H9 (cell line): ENCODE measurements at regions not wholly inside any gene's neighbourhood (a gene's known extent, or its start where the extent isn't known, plus 50 kb on each side); places are given as distances from the start of the nearest gene placed in this dataset.

Experiments used
- DNase-seq: peaks from one replicate; pipeline ENCODE4 v3.0.0-alpha.2; 2017
- H2AFZ ChIP-seq: one replicate; pipeline ENCODE4 v1.6.1; 2013; ENCODE audit warnings: mild to moderate bottlenecking, low read length, control low read depth, moderate library complexity
- H2AK5ac ChIP-seq: 2 replicates; pipeline ENCODE4 v1.6.1; 2013; ENCODE audit warnings: low read length, control low read depth, mixed read lengths; ENCODE audit not compliant: insufficient read length
- H2BK120ac ChIP-seq: one replicate; pipeline ENCODE4 v1.6.1; 2013; ENCODE audit warnings: low read depth, mild to moderate bottlenecking, low read length, control low read depth, inconsistent platforms; ENCODE audit not compliant: poor library complexity, severe bottlenecking
- H2BK12ac ChIP-seq: 2 replicates; pipeline ENCODE4 v1.6.1; 2013; ENCODE audit warnings: low read length, control low read depth, mixed read lengths, low read depth; ENCODE audit not compliant: insufficient read length
- H2BK15ac ChIP-seq: 2 replicates; pipeline ENCODE4 v1.6.1; 2013; ENCODE audit warnings: low read depth, low read length, control low read depth
- H2BK20ac ChIP-seq: one replicate; pipeline ENCODE4 v1.6.1; 2013; ENCODE audit warnings: low read depth, mild to moderate bottlenecking, low read length, control low read depth, inconsistent platforms; ENCODE audit not compliant: poor library complexity, severe bottlenecking
- H2BK5ac ChIP-seq: 2 replicates; pipeline ENCODE4 v1.6.1; 2013; ENCODE audit warnings: low read length, control low read depth, mixed read lengths; ENCODE audit not compliant: insufficient read length
- H3K14ac ChIP-seq: 2 replicates; pipeline ENCODE4 v1.6.1; 2013; ENCODE audit warnings: low read length, control low read depth; ENCODE audit not compliant: insufficient read depth
- H3K18ac ChIP-seq: 2 replicates; pipeline ENCODE4 v1.6.1; 2013; ENCODE audit warnings: low read depth, mild to moderate bottlenecking, mixed read lengths, low read length, control low read depth; ENCODE audit not compliant: insufficient read length
- H3K23ac ChIP-seq: 2 replicates; pipeline ENCODE4 v1.6.1; 2013; ENCODE audit warnings: low read length, control low read depth, mixed read lengths, low read depth; ENCODE audit not compliant: insufficient read length
- H3K23me2 ChIP-seq: 2 replicates; pipeline ENCODE4 v1.6.1; 2013; ENCODE audit warnings: low read depth, mild to moderate bottlenecking, mixed read lengths, low read length, control low read depth; ENCODE audit not compliant: insufficient read length, poor library complexity, severe bottlenecking
- H3K27ac ChIP-seq: 2 replicates; pipeline ENCODE4 v1.5.1; 2013; ENCODE audit warnings: low read length, control low read depth, mixed read lengths, low read depth; ENCODE audit not compliant: insufficient read length
- H3K27me3 ChIP-seq: 2 replicates; pipeline ENCODE4 v1.6.1; 2013; ENCODE audit warnings: low read length, control low read depth, inconsistent platforms; ENCODE audit not compliant: insufficient read depth
- H3K4ac ChIP-seq: 2 replicates; pipeline ENCODE4 v1.6.1; 2013; ENCODE audit warnings: low read depth, mild to moderate bottlenecking, control low read depth, inconsistent platforms, low read length, moderate library complexity
- H3K4me1 ChIP-seq: 2 replicates; pipeline ENCODE4 v1.6.1; 2013; ENCODE audit warnings: low read length, control low read depth, inconsistent platforms; ENCODE audit not compliant: insufficient read depth
- H3K4me2 ChIP-seq: 2 replicates; pipeline ENCODE4 v1.6.1; 2013; ENCODE audit warnings: low read length, control low read depth, mixed read lengths; ENCODE audit not compliant: insufficient read length, insufficient read depth
- H3K56ac ChIP-seq: 2 replicates; pipeline ENCODE4 v1.6.1; 2013; ENCODE audit warnings: low read depth, mild to moderate bottlenecking, mixed read lengths, low read length, control low read depth; ENCODE audit not compliant: insufficient read length
- H3K79me1 ChIP-seq: 2 replicates; pipeline ENCODE4 v1.6.1; 2013; ENCODE audit warnings: low read depth, mild to moderate bottlenecking, moderate library complexity, low read length, control low read depth, inconsistent platforms; ENCODE audit not compliant: insufficient read depth, poor library complexity, severe bottlenecking
- H3K79me2 ChIP-seq: 2 replicates; pipeline ENCODE4 v1.6.1; 2013; ENCODE audit warnings: low read length, control low read depth, inconsistent platforms; ENCODE audit not compliant: insufficient read depth
- H3K9ac ChIP-seq: 2 replicates; pipeline ENCODE4 v1.6.1; 2013; ENCODE audit warnings: low read length, control low read depth, mixed read lengths; ENCODE audit not compliant: insufficient read length; ENCODE audit errors: extremely low read depth
- H3K9me3 ChIP-seq: one replicate; pipeline ENCODE4 v1.6.1; 2013; ENCODE audit warnings: low read depth, low read length, inconsistent platforms; ENCODE audit not compliant: control insufficient read depth
- H3T11ph ChIP-seq: one replicate; pipeline ENCODE4 v1.6.1; 2013; ENCODE audit warnings: mild to moderate bottlenecking, low read length, control low read depth, inconsistent platforms
- H4K20me1 ChIP-seq: one replicate; pipeline ENCODE4 v1.6.1; 2013; ENCODE audit not compliant: control insufficient read depth, insufficient read length, insufficient read depth
- H4K5ac ChIP-seq: 2 replicates; pipeline ENCODE4 v1.6.1; 2013; ENCODE audit warnings: low read depth, mild to moderate bottlenecking, mixed read lengths, low read length, control low read depth; ENCODE audit not compliant: insufficient read length
- H4K8ac ChIP-seq: replicated peaks from 2 replicates; pipeline ENCODE4 v1.6.1; 2013; ENCODE audit warnings: low read length, control low read depth, mixed read lengths, low read depth; ENCODE audit not compliant: insufficient read length
- H4K91ac ChIP-seq: 2 replicates; pipeline ENCODE4 v1.6.1; 2013; ENCODE audit warnings: low read depth, mild to moderate bottlenecking, moderate library complexity, mixed read lengths, low read length, control low read depth; ENCODE audit not compliant: insufficient read length
- H3K27ac Mint-ChIP-seq, 3 experiments: 2 replicates in 2 of 3; 3 replicates in 1 of 3; pipeline ENCODE4 v1.8.0; 2020 to 2021; ENCODE audit warnings: mixed read lengths in 3 of 3, mild to moderate bottlenecking in 1 of 3, moderate library complexity in 1 of 3
- H3K27me3 Mint-ChIP-seq: 2 replicates; pipeline ENCODE4 v1.8.0; 2021; ENCODE audit warnings: low read depth, mild to moderate bottlenecking, moderate library complexity, mixed read lengths
- H3K36me3 Mint-ChIP-seq, 3 experiments: 2 replicates in 2 of 3; 3 replicates in 1 of 3; pipeline ENCODE4 v1.8.0; 2020 to 2021; ENCODE audit warnings: low read depth in 3 of 3, mixed read lengths in 3 of 3; ENCODE audit not compliant: insufficient read depth in 1 of 3
- H3K4me1 Mint-ChIP-seq, 2 experiments: 2 replicates each; pipeline ENCODE4 v1.8.0; 2020; ENCODE audit warnings: mixed read lengths in 2 of 2
- H3K4me3 Mint-ChIP-seq, 2 experiments: 2 replicates in 1 of 2; 3 replicates in 1 of 2; pipeline ENCODE4 v1.8.0; 2020 to 2021; ENCODE audit warnings: mild to moderate bottlenecking in 2 of 2, mixed read lengths in 2 of 2, moderate library complexity in 1 of 2
- H3K9me3 Mint-ChIP-seq, 2 experiments: 2 replicates in 1 of 2; 3 replicates in 1 of 2; pipeline ENCODE4 v1.8.0; 2020; ENCODE audit warnings: mild to moderate bottlenecking in 2 of 2, mixed read lengths in 2 of 2, moderate library complexity in 1 of 2
- CTCF ChIP-seq: fragments of 200-600 bp; sonication (generic); conservative IDR thresholded peaks from 3 replicates; pipeline ENCODE4 v1.8.0; 2021; ENCODE audit warnings: antibody characterized with exemption, mild to moderate bottlenecking
- WGBS: extraction: QIAGEN DNeasy Blood & Tissue Kit; methylation state at CpG from one replicate; pipeline ENCODE4 v1.1.7; 2013; ENCODE audit warnings: missing lambda C conversion rate, low lambda C conversion rate, mixed read lengths; ENCODE audit not compliant: insufficient read length; ENCODE audit errors: extremely low coverage; 5-methylcytosine and 5-hydroxymethylcytosine counted together

GRCh38 chr1:67935560-67935959 lies 102.3 kb upstream of the GNG12 start:
- Histone ChIP-seq H3T11ph (no peak overlapping the region), H3K27ac (no peak overlapping the region), H2AFZ (no peak overlapping the region), H2AK5ac (no peak overlapping the region), H3K23ac (no peak overlapping the region), H3K4me2 (no peak overlapping the region), H3K79me1 (no peaks in the 10 kb centered on the region), H3K9me3 (no peaks in the 10 kb centered on the region), H2BK15ac (no peak overlapping the region), H2BK120ac (no peak overlapping the region), H2BK5ac (no peak overlapping the region), H3K23me2 (no peaks in the 10 kb centered on the region), H4K91ac (no peak overlapping the region), H2BK12ac (no peak overlapping the region), H3K18ac (no peak overlapping the region), H3K9ac (no peak overlapping the region), H2BK20ac (no peak overlapping the region), H3K27me3 (no peaks in the 10 kb centered on the region), H3K14ac (no peak overlapping the region), H3K4ac (no peak overlapping the region), H3K56ac (no peak overlapping the region), H3K4me1 (no peaks in the 10 kb centered on the region), H3K79me2 (no peaks in the 10 kb centered on the region), H4K5ac (no peak overlapping the region), H4K8ac (no peak overlapping the region), H4K20me1 (no peaks in the 10 kb centered on the region)
- Mint-ChIP-seq H3K9me3 (no peaks in the 10 kb centered on the region; a peak in 1 of 5 replicates), H3K27ac (no peak overlapping the region), H3K4me1 (peaks cover 9% of the 10 kb centered on the region in 2 experiments), H3K4me3 (no peak overlapping the region), H3K36me3 (no peaks in the 10 kb centered on the region), H3K27me3 (no peaks in the 10 kb centered on the region)
- no peak for DNase-seq
- TF ChIP-seq CTCF: no peak
- WGBS: no CpG with 5 or more reads among the region's 1 CpG
